ENCODE measurements at regions not wholly inside any gene's neighbourhood (a gene's known extent, or its start where the extent isn't known, plus 50 kb on each side); places are given as distances from the start of the nearest gene placed in this dataset.
"Not testable (repeated sequence)": the region's sequence is repeated elsewhere in the genome, so short reads cannot be mapped to it uniquely, and the experiment has no call there.

DNA sequence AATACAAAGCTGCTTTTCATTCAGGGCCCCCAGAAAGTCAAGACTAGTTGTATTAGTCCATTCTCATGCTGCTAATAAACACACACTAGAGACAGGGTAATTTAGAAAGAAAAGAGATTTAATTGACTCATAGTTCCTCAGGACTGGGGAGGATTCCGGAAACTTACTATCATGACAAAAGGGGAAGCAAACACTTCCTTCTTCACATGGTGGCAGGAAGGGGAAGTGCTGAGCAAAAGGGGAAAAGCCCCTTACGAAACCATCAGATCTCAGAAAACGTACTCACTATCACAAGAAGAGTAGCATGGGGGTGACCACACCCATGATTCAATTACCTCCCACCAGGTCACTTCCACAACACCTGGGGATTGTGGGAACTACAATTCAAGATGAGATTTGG is 373.8 kb upstream of the FRG1 start:
- H3K4me1 ChIP-seq (ENCODE audit: control insufficient read depth in 1 of 2, insufficient read depth in 1 of 2, low read depth in 1 of 2, low read length in 1 of 2), result peaks cover 36 to 42% of the 10 kb centered on the region in 2 experiments
- not testable (repeated sequence) for H3K27me3 ChIP-seq, H3K9me3 ChIP-seq, H3K36me3 ChIP-seq
- peak overlapping the region; percentile 96 for H3K27ac ChIP-seq
- peak; percentile 58 for TF ChIP-seq CTCF (IDR thresholded peaks at IDR 0.05)
- H3K4me3 ChIP-seq (ENCODE audit: low read depth in 1 of 2, low read length in 1 of 2), result peak overlapping the region in 1 of 2 experiments; percentile 44

- H3K27me3 ChIP-seq; H3K4me3 ChIP-seq (ENCODE audit: low read depth in 1 of 2, low read length in 1 of 2); H3K9me3 ChIP-seq; H3K36me3 ChIP-seq; H3K27ac ChIP-seq; H3K4me1 ChIP-seq (ENCODE audit: control insufficient read depth in 1 of 2, insufficient read depth in 1 of 2, low read depth in 1 of 2, low read length in 1 of 2): not testable (repeated sequence)
Observed at GRCh38 chr4:189579645-189580044, 361.0 kb upstream of the FRG1 start.

DNA sequence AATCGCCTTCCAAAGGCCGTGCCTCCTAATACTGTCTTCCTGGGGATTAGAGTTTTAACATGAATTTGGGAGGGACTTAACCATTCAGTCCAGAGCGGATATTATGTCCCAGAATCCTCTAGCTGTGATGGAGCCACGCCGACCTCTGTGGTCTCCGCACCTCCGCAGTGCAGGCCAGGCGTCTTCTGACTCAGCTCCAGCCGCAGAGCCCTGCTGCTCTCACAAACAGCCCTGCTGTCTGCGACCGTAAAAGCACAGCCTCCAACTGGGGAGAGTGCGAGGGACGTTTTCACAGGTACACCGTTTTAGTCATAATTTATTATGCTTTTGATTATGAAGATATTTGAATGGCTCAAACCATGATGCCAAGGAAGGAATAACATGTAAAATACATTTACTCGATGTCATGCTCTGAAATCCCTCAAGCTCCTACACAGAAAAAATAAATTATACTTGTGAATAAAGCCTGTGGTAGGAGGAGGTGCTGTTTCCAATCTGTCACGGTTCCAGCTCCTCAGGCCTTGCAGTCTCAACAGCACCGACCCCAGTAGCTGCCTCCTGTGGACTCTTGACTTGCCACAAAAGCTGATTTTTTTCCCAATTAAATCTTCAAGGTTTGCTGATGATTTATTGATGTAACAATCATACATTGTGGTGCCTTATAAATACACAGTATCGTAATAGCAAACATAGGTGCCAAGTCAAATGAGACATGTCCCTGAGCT is 353.6 kb upstream of the FRG1 start:
- not testable (repeated sequence) for H3K36me3 ChIP-seq; H3K27me3 ChIP-seq; H3K4me3 ChIP-seq (ENCODE audit: low read depth in 1 of 2, low read length in 1 of 2); H3K27ac ChIP-seq; H3K4me1 ChIP-seq (ENCODE audit: control insufficient read depth in 1 of 2, insufficient read depth in 1 of 2, low read depth in 1 of 2, low read length in 1 of 2); H3K9me3 ChIP-seq

GRCh38 chr4:189589201-189589600 is 351.5 kb upstream of the FRG1 start:
- H3K27ac ChIP-seq; H3K9me3 ChIP-seq; H3K4me3 ChIP-seq (ENCODE audit: low read depth in 1 of 2, low read length in 1 of 2); H3K4me1 ChIP-seq (ENCODE audit: control insufficient read depth in 1 of 2, insufficient read depth in 1 of 2, low read depth in 1 of 2, low read length in 1 of 2); H3K27me3 ChIP-seq; H3K36me3 ChIP-seq: not testable (repeated sequence)

DNA sequence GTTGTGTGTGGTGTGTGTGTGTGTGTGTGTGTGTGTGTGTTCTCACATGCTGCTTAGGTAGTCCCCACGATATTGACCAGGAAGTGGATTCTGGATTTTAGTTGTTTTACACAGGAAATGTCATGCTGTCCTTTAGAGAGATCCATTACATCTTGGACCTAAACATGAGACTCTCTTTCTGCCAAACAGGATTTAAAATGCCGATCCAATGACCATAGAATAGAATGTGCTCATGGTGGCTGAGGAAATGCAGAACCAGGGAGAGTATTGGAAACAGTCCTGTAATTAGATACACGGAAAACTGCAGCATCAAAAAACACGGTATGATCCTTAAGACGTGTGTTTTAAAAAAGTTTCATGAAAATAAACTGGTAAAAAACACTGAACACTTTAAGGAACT is 347.8 kb upstream of the FRG1 start:
- H3K27ac ChIP-seq, result no peak overlapping the region
- H3K9me3 ChIP-seq, result no peaks in the 10 kb centered on the region
- H3K27me3 ChIP-seq, result no peaks in the 10 kb centered on the region
- TF ChIP-seq CTCF (IDR thresholded peaks at IDR 0.05), result no peak
- no peak overlapping the region for H3K4me3 ChIP-seq (ENCODE audit: low read depth in 1 of 2, low read length in 1 of 2)
- no peaks in the 10 kb centered on the region for H3K4me1 ChIP-seq (ENCODE audit: control insufficient read depth in 1 of 2, insufficient read depth in 1 of 2, low read depth in 1 of 2, low read length in 1 of 2)
- no peaks in the 10 kb centered on the region for H3K36me3 ChIP-seq

GRCh38 chr4:189597341-189597740 is 343.3 kb upstream of the FRG1 start:
- no peak for TF ChIP-seq CTCF (IDR thresholded peaks at IDR 0.05)
- Histone ChIP-seq H3K4me1 (ENCODE audit: control insufficient read depth in 1 of 2, insufficient read depth in 1 of 2, low read depth in 1 of 2, low read length in 1 of 2) (no peaks in the 10 kb centered on the region), H3K36me3 (no peaks in the 10 kb centered on the region), H3K9me3 (no peaks in the 10 kb centered on the region), H3K4me3 (ENCODE audit: low read depth in 1 of 2, low read length in 1 of 2) (no peak overlapping the region), H3K27ac (no peak overlapping the region), H3K27me3 (no peaks in the 10 kb centered on the region)

DNA sequence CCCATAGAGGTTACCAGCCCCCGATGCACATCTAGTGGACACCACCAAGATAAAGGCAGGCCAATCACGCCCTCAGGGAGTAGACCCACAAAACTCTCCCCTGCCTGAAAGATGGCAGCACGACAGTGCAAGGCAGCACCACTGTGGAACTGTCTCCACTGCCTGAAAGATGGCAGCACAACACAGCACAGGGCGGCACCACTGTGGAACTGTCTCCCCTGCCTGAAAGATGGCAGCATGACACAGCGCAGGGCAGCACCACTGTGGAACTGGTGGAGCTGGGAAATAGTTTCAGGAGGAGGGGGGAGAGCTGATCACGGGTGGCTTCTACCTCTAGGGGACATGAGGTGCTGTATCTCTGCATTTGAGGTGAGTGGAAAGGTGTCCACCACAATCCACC is 340.4 kb upstream of the FRG1 start:
- Histone ChIP-seq H3K4me3 (ENCODE audit: low read depth in 1 of 2, low read length in 1 of 2) (no peak overlapping the region), H3K4me1 (ENCODE audit: control insufficient read depth in 1 of 2, insufficient read depth in 1 of 2, low read depth in 1 of 2, low read length in 1 of 2) (no peaks in the 10 kb centered on the region), H3K36me3 (no peaks in the 10 kb centered on the region), H3K9me3 (no peaks in the 10 kb centered on the region), H3K27me3 (no peaks in the 10 kb centered on the region), H3K27ac (no peak overlapping the region)
- no peak for TF ChIP-seq CTCF (IDR thresholded peaks at IDR 0.05)

All from neutrophil (primary cell).